H9 (cell line): ENCODE measurements at regions not wholly inside any gene's neighbourhood (a gene's known extent, or its start where the extent isn't known, plus 50 kb on each side); places are given as distances from the start of the nearest gene placed in this dataset.

ENCODE experiments used
- DNase-seq: peaks from one replicate; pipeline ENCODE4 v3.0.0-alpha.2; 2017
- H2AFZ ChIP-seq: one replicate; pipeline ENCODE4 v1.6.1; 2013; ENCODE audit warnings: mild to moderate bottlenecking, low read length, control low read depth, moderate library complexity
- H2AK5ac ChIP-seq: 2 replicates; pipeline ENCODE4 v1.6.1; 2013; ENCODE audit warnings: low read length, control low read depth, mixed read lengths; ENCODE audit not compliant: insufficient read length
- H2BK120ac ChIP-seq: one replicate; pipeline ENCODE4 v1.6.1; 2013; ENCODE audit warnings: low read depth, mild to moderate bottlenecking, low read length, control low read depth, inconsistent platforms; ENCODE audit not compliant: poor library complexity, severe bottlenecking
- H2BK12ac ChIP-seq: 2 replicates; pipeline ENCODE4 v1.6.1; 2013; ENCODE audit warnings: low read length, control low read depth, mixed read lengths, low read depth; ENCODE audit not compliant: insufficient read length
- H2BK15ac ChIP-seq: 2 replicates; pipeline ENCODE4 v1.6.1; 2013; ENCODE audit warnings: low read depth, low read length, control low read depth
- H2BK20ac ChIP-seq: one replicate; pipeline ENCODE4 v1.6.1; 2013; ENCODE audit warnings: low read depth, mild to moderate bottlenecking, low read length, control low read depth, inconsistent platforms; ENCODE audit not compliant: poor library complexity, severe bottlenecking
- H2BK5ac ChIP-seq: 2 replicates; pipeline ENCODE4 v1.6.1; 2013; ENCODE audit warnings: low read length, control low read depth, mixed read lengths; ENCODE audit not compliant: insufficient read length
- H3K14ac ChIP-seq: 2 replicates; pipeline ENCODE4 v1.6.1; 2013; ENCODE audit warnings: low read length, control low read depth; ENCODE audit not compliant: insufficient read depth
- H3K18ac ChIP-seq: 2 replicates; pipeline ENCODE4 v1.6.1; 2013; ENCODE audit warnings: low read depth, mild to moderate bottlenecking, mixed read lengths, low read length, control low read depth; ENCODE audit not compliant: insufficient read length
- H3K23ac ChIP-seq: 2 replicates; pipeline ENCODE4 v1.6.1; 2013; ENCODE audit warnings: low read length, control low read depth, mixed read lengths, low read depth; ENCODE audit not compliant: insufficient read length
- H3K23me2 ChIP-seq: 2 replicates; pipeline ENCODE4 v1.6.1; 2013; ENCODE audit warnings: low read depth, mild to moderate bottlenecking, mixed read lengths, low read length, control low read depth; ENCODE audit not compliant: insufficient read length, poor library complexity, severe bottlenecking
- H3K27ac ChIP-seq: 2 replicates; pipeline ENCODE4 v1.5.1; 2013; ENCODE audit warnings: low read length, control low read depth, mixed read lengths, low read depth; ENCODE audit not compliant: insufficient read length
- H3K27me3 ChIP-seq: 2 replicates; pipeline ENCODE4 v1.6.1; 2013; ENCODE audit warnings: low read length, control low read depth, inconsistent platforms; ENCODE audit not compliant: insufficient read depth
- H3K4ac ChIP-seq: 2 replicates; pipeline ENCODE4 v1.6.1; 2013; ENCODE audit warnings: low read depth, mild to moderate bottlenecking, control low read depth, inconsistent platforms, low read length, moderate library complexity
- H3K4me1 ChIP-seq: 2 replicates; pipeline ENCODE4 v1.6.1; 2013; ENCODE audit warnings: low read length, control low read depth, inconsistent platforms; ENCODE audit not compliant: insufficient read depth
- H3K4me2 ChIP-seq: 2 replicates; pipeline ENCODE4 v1.6.1; 2013; ENCODE audit warnings: low read length, control low read depth, mixed read lengths; ENCODE audit not compliant: insufficient read length, insufficient read depth
- H3K56ac ChIP-seq: 2 replicates; pipeline ENCODE4 v1.6.1; 2013; ENCODE audit warnings: low read depth, mild to moderate bottlenecking, mixed read lengths, low read length, control low read depth; ENCODE audit not compliant: insufficient read length
- H3K79me1 ChIP-seq: 2 replicates; pipeline ENCODE4 v1.6.1; 2013; ENCODE audit warnings: low read depth, mild to moderate bottlenecking, moderate library complexity, low read length, control low read depth, inconsistent platforms; ENCODE audit not compliant: insufficient read depth, poor library complexity, severe bottlenecking
- H3K79me2 ChIP-seq: 2 replicates; pipeline ENCODE4 v1.6.1; 2013; ENCODE audit warnings: low read length, control low read depth, inconsistent platforms; ENCODE audit not compliant: insufficient read depth
- H3K9ac ChIP-seq: 2 replicates; pipeline ENCODE4 v1.6.1; 2013; ENCODE audit warnings: low read length, control low read depth, mixed read lengths; ENCODE audit not compliant: insufficient read length; ENCODE audit errors: extremely low read depth
- H3K9me3 ChIP-seq: one replicate; pipeline ENCODE4 v1.6.1; 2013; ENCODE audit warnings: low read depth, low read length, inconsistent platforms; ENCODE audit not compliant: control insufficient read depth
- H3T11ph ChIP-seq: one replicate; pipeline ENCODE4 v1.6.1; 2013; ENCODE audit warnings: mild to moderate bottlenecking, low read length, control low read depth, inconsistent platforms
- H4K20me1 ChIP-seq: one replicate; pipeline ENCODE4 v1.6.1; 2013; ENCODE audit not compliant: control insufficient read depth, insufficient read length, insufficient read depth
- H4K5ac ChIP-seq: 2 replicates; pipeline ENCODE4 v1.6.1; 2013; ENCODE audit warnings: low read depth, mild to moderate bottlenecking, mixed read lengths, low read length, control low read depth; ENCODE audit not compliant: insufficient read length
- H4K8ac ChIP-seq: replicated peaks from 2 replicates; pipeline ENCODE4 v1.6.1; 2013; ENCODE audit warnings: low read length, control low read depth, mixed read lengths, low read depth; ENCODE audit not compliant: insufficient read length
- H4K91ac ChIP-seq: 2 replicates; pipeline ENCODE4 v1.6.1; 2013; ENCODE audit warnings: low read depth, mild to moderate bottlenecking, moderate library complexity, mixed read lengths, low read length, control low read depth; ENCODE audit not compliant: insufficient read length
- H3K27ac Mint-ChIP-seq, 3 experiments: 2 replicates in 2 of 3; 3 replicates in 1 of 3; pipeline ENCODE4 v1.8.0; 2020 to 2021; ENCODE audit warnings: mixed read lengths in 3 of 3, mild to moderate bottlenecking in 1 of 3, moderate library complexity in 1 of 3
- H3K27me3 Mint-ChIP-seq: 2 replicates; pipeline ENCODE4 v1.8.0; 2021; ENCODE audit warnings: low read depth, mild to moderate bottlenecking, moderate library complexity, mixed read lengths
- H3K36me3 Mint-ChIP-seq, 3 experiments: 2 replicates in 2 of 3; 3 replicates in 1 of 3; pipeline ENCODE4 v1.8.0; 2020 to 2021; ENCODE audit warnings: low read depth in 3 of 3, mixed read lengths in 3 of 3; ENCODE audit not compliant: insufficient read depth in 1 of 3
- H3K4me1 Mint-ChIP-seq, 2 experiments: 2 replicates each; pipeline ENCODE4 v1.8.0; 2020; ENCODE audit warnings: mixed read lengths in 2 of 2
- H3K4me3 Mint-ChIP-seq, 2 experiments: 2 replicates in 1 of 2; 3 replicates in 1 of 2; pipeline ENCODE4 v1.8.0; 2020 to 2021; ENCODE audit warnings: mild to moderate bottlenecking in 2 of 2, mixed read lengths in 2 of 2, moderate library complexity in 1 of 2
- H3K9me3 Mint-ChIP-seq, 2 experiments: 2 replicates in 1 of 2; 3 replicates in 1 of 2; pipeline ENCODE4 v1.8.0; 2020; ENCODE audit warnings: mild to moderate bottlenecking in 2 of 2, mixed read lengths in 2 of 2, moderate library complexity in 1 of 2
- CTCF ChIP-seq: fragments of 200-600 bp; sonication (generic); conservative IDR thresholded peaks from 3 replicates; pipeline ENCODE4 v1.8.0; 2021; ENCODE audit warnings: antibody characterized with exemption, mild to moderate bottlenecking
- WGBS: extraction: QIAGEN DNeasy Blood & Tissue Kit; methylation state at CpG from one replicate; pipeline ENCODE4 v1.1.7; 2013; ENCODE audit warnings: missing lambda C conversion rate, low lambda C conversion rate, mixed read lengths; ENCODE audit not compliant: insufficient read length; ENCODE audit errors: extremely low coverage; 5-methylcytosine and 5-hydroxymethylcytosine counted together

DNA sequence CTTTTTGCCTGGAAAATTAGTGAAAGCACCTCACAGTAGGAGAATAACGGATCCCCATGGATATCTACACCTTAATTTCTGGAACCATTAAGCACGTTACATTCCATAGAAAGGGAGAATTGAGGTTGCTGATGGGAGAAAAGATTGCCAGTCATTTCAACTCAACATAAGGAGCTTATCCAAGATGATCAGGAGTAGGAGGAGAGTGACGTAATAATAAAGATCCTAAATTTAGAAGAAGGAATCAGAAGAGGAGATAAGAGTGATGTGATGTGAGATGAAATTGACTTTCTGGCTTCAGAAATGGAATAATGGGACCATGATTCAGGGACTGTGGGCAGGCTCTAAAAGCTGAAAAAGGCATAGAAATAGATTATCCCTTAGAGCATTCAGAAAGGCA, 1017.8 kb upstream of the CHAC2 start:
- no peak overlapping the region for H3K18ac ChIP-seq
- no peak overlapping the region for H2BK120ac ChIP-seq
- H3K23me2 ChIP-seq, result no peaks in the 10 kb centered on the region
- no peak overlapping the region for H3K56ac ChIP-seq
- no peaks in the 10 kb centered on the region for H3K79me2 ChIP-seq
- H3K4me1 ChIP-seq, result no peaks in the 10 kb centered on the region
- Mint-ChIP-seq H3K4me3 (no peak overlapping the region), H3K9me3 (peaks cover 19 to 22% of the 10 kb centered on the region in 2 experiments), H3K4me1 (no peaks in the 10 kb centered on the region), H3K27me3 (no peaks in the 10 kb centered on the region), H3K36me3 (peaks cover 3 to 19% (median 10%) of the 10 kb centered on the region in 3 experiments; a peak in 6 of 7 replicates), H3K27ac (no peak overlapping the region)
- no peak overlapping the region for H3T11ph ChIP-seq
- no peak overlapping the region for H2BK5ac ChIP-seq
- no peak overlapping the region for H2BK12ac ChIP-seq
- TF ChIP-seq CTCF, result no peak
- H3K27me3 ChIP-seq, result no peaks in the 10 kb centered on the region
- no peak overlapping the region for H2BK15ac ChIP-seq
- H3K27ac ChIP-seq, result no peak overlapping the region
- H3K23ac ChIP-seq, result no peak overlapping the region
- H2BK20ac ChIP-seq, result no peak overlapping the region
- no peak overlapping the region for H2AK5ac ChIP-seq
- H2AFZ ChIP-seq, result no peak overlapping the region
- no peak overlapping the region for H3K4me2 ChIP-seq
- no peak overlapping the region for H4K8ac ChIP-seq
- no peak overlapping the region for H3K4ac ChIP-seq
- H4K5ac ChIP-seq, result no peak overlapping the region
- no peaks in the 10 kb centered on the region for H4K20me1 ChIP-seq
- no peaks in the 10 kb centered on the region for H3K79me1 ChIP-seq
- WGBS, result no CpG with 5 or more reads among the region's 3 CpGs
- no peak for DNase-seq
- H4K91ac ChIP-seq, result no peak overlapping the region
- H3K9ac ChIP-seq, result no peak overlapping the region
- H3K14ac ChIP-seq, result no peak overlapping the region
- H3K9me3 ChIP-seq, result peaks cover 7% of the 10 kb centered on the region
